ENCODE measurements at regions not wholly inside any gene's neighbourhood (a gene's known extent, or its start where the extent isn't known, plus 50 kb on each side); places are given as distances from the start of the nearest gene placed in this dataset.

DNA sequence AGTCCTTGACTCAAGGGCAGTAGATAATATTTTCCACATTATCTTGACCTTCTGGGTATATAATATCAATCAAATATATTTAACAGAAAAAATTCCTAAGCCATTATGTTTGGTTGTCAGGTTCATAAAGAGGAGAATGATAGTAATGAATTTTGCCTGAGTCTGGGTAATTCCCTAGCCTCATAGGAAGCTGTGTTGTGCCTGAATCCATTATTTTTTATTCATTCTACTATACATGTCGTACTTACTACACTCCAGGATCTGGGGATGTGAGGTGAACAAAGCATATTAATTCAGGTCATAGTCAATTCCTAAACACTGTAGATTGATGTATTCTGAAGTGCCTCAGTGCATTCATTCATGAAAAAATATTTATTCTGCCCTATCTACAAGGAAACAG, 204.2 kb downstream of the PTGER3 start:
- WGBS, 2 donors, result 80 to 86% methylated on average over 1 of the region's 1 CpG
- DNase-seq, result no peak
- Histone ChIP-seq H3K9me3 (no peaks in the 10 kb centered on the region), H3K27me3 (no peaks in the 10 kb centered on the region), H3K27ac (no peak overlapping the region), H3K4me3 (no peak overlapping the region), H3K4me1 (no peaks in the 10 kb centered on the region), H3K36me3 (no peaks in the 10 kb centered on the region)
- no peak for ATAC-seq
- TF ChIP-seq, protein P1, sequence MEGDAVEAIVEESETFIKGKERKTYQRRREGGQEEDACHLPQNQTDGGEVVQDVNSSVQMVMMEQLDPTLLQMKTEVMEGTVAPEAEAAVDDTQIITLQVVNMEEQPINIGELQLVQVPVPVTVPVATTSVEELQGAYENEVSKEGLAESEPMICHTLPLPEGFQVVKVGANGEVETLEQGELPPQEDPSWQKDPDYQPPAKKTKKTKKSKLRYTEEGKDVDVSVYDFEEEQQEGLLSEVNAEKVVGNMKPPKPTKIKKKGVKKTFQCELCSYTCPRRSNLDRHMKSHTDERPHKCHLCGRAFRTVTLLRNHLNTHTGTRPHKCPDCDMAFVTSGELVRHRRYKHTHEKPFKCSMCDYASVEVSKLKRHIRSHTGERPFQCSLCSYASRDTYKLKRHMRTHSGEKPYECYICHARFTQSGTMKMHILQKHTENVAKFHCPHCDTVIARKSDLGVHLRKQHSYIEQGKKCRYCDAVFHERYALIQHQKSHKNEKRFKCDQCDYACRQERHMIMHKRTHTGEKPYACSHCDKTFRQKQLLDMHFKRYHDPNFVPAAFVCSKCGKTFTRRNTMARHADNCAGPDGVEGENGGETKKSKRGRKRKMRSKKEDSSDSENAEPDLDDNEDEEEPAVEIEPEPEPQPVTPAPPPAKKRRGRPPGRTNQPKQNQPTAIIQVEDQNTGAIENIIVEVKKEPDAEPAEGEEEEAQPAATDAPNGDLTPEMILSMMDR (IDR thresholded peaks at IDR 0.05), result no peak
- intact Hi-C loops (cut with DNase I), result no loop called here

DNA sequence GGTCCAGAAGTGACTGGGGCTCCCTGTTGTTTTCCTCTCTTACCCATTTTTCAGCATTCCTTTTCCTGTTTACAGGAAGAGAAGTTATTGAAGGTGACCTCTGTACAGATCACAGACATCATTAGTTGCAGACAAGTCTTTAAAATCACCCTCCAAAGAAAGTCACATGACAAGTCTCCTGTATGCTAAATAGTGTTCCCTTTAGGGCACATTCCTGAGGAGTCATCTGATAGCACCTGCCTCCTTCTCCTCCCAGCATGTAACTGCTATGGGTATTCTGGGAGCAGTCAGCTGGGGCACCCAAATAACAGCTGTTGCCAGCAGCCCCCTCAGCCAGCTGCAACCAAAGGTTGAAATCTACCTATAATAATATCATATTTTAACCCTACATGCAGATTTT, 200.6 kb downstream of the PTGER3 start:
- intact Hi-C loops (cut with DNase I), result no loop called here
- H3K4me3 ChIP-seq, result no peak overlapping the region
- DNase-seq (no peak), ATAC-seq (peak in 1 of 8 donors; percentile 29)
- H3K4me1 ChIP-seq, result no peaks in the 10 kb centered on the region
- H3K9me3 ChIP-seq, result no peaks in the 10 kb centered on the region
- TF ChIP-seq, protein P1 (IDR thresholded peaks at IDR 0.05), result no peak
- H3K27me3 ChIP-seq, result no peaks in the 10 kb centered on the region
- H3K27ac ChIP-seq, result no peak overlapping the region
- H3K36me3 ChIP-seq, result no peaks in the 10 kb centered on the region

DNA sequence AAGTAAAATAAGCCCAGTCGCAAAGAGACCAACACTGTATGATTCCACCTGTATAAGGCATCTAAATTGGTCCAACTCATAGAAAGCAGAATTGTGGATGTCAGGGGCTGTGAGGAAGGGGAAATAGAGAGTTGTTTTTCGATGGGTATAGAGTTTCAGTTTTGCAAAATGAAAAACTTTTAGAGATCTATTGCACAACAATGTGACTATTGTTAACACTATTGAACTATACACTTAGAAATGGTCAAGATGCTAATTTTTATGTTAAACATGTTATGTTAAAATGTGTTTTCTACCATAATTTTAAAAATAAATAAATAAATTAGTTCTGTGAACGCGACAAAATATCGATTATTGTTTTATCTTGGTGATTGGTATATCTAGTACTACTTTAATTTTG, 192.4 kb downstream of the PTGER3 start:
- no peaks in the 10 kb centered on the region for H3K4me1 ChIP-seq
- no peak for DNase-seq
- TF ChIP-seq, protein P1 (IDR thresholded peaks at IDR 0.05), result no peak
- H3K9me3 ChIP-seq, result no peaks in the 10 kb centered on the region
- H3K36me3 ChIP-seq, result no peaks in the 10 kb centered on the region
- no peaks in the 10 kb centered on the region for H3K27me3 ChIP-seq
- no peak for ATAC-seq
- no peak overlapping the region for H3K4me3 ChIP-seq
- WGBS, 2 donors, result 73 to 75% methylated on average over 5 of the region's 5 CpGs
- intact Hi-C loops (cut with DNase I), result no loop called here
- H3K27ac ChIP-seq, result no peak overlapping the region

DNA sequence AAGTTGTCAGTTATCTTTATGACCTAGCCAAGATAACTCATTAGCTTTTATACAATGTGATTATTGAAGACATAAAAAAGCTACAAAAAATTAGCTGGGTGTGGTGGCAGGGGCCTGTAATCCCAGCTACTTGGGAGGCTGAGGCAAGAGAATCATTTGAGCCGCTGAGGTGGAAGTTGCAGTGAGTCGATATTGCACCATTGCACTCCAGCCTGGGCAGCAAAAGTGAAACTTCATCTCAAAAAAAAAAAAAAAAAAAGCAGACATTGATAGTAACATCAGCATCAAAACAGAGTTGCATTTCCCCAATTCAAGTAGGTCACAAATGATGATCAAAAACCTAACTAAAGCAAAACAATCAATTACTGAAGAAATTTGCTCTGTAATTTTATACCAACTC, 191.4 kb downstream of the PTGER3 start:
- no peaks in the 10 kb centered on the region for H3K4me1 ChIP-seq
- no peak for DNase-seq
- TF ChIP-seq, protein P1 (IDR thresholded peaks at IDR 0.05), result no peak
- 75 to 88% methylated on average over 2 of the region's 2 CpGs for WGBS, 2 donors
- ATAC-seq, result no peak
- no peaks in the 10 kb centered on the region for H3K27me3 ChIP-seq
- no peaks in the 10 kb centered on the region for H3K36me3 ChIP-seq
- no peaks in the 10 kb centered on the region for H3K9me3 ChIP-seq
- no peak overlapping the region for H3K4me3 ChIP-seq
- no peak overlapping the region for H3K27ac ChIP-seq
- intact Hi-C loops (cut with DNase I), result no loop called here

DNA sequence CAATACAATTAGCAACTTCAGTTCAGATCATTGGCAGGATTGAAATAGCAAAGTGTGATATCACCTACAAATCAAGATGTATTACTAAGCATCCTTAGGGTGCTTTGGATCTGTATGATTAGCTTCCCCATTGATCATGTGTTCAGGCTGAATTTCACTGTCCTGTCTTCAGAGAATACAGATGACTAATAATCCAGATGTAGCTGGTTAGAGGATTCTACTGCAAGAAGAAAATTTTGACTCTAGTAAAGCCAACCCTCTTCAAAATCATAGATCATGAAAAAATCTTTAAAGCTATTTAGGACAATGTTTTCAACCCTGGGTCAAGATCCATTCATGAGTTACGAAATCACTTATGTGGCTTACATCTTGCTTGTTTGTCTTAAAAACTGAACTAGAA, 184.4 kb downstream of the PTGER3 start:
- no peak overlapping the region for H3K4me3 ChIP-seq
- H3K9me3 ChIP-seq, result no peaks in the 10 kb centered on the region
- 80 to 84% methylated on average over 1 of the region's 1 CpG for WGBS, 2 donors
- H3K27ac ChIP-seq, result no peak overlapping the region
- TF ChIP-seq, protein P1 (IDR thresholded peaks at IDR 0.05), result no peak
- no peaks in the 10 kb centered on the region for H3K4me1 ChIP-seq
- H3K36me3 ChIP-seq, result no peaks in the 10 kb centered on the region
- intact Hi-C loops (cut with DNase I), result no loop called here
- ATAC-seq, result no peak
- no peak for DNase-seq
- H3K27me3 ChIP-seq, result no peaks in the 10 kb centered on the region
